HEK293 (cell line): ENCODE measurements at regions not wholly inside any gene's neighbourhood (a gene's known extent, or its start where the extent isn't known, plus 50 kb on each side); places are given as distances from the start of the nearest gene placed in this dataset.
"Not testable (repeated sequence)": the region's sequence is repeated elsewhere in the genome, so short reads cannot be mapped to it uniquely, and the experiment has no call there.

ENCODE experiments used
- CTCF ChIA-PET: fragments of 350-600 bp; formaldehyde crosslinking; extraction: SDS; loops from one replicate; lab custom pipeline; 2021; ENCODE audit warnings: antibody characterized with exemption; lab: Yijun Ruan, JAX
- POLR2A ChIA-PET: fragments of 300-600 bp; formaldehyde crosslinking; extraction: SDS; loops from one replicate; lab custom pipeline; 2020; ENCODE audit warnings: antibody characterized with exemption, inconsistent platforms; lab: Yijun Ruan, JAX
- H3K27ac ChIP-seq: fragments of 200-500 bp; sonication (Bioruptor generic); 2 replicates; pipeline ENCODE4 v1.5.1; 2014; ENCODE audit warnings: low read depth, low read length, control low read depth, inconsistent platforms; ENCODE audit errors: extremely low read depth
- H3K36me3 ChIP-seq, 2 experiments: fragments of 200-500 bp in 1 of 2; sonication (Bioruptor generic) in 1 of 2; 1 replicate in 1 of 2; 2 replicates in 1 of 2; pipeline ENCODE4 v1.5.1; 2014 to 2017; ENCODE audit warnings: inconsistent platforms in 2 of 2, low read length in 2 of 2; ENCODE audit not compliant: control insufficient read depth in 2 of 2, insufficient read depth in 1 of 2
- H3K4me1 ChIP-seq: fragments of 200-500 bp; sonication (Bioruptor generic); 2 replicates; pipeline ENCODE4 v1.5.1; 2014; ENCODE audit warnings: mild to moderate bottlenecking, low read length, inconsistent platforms; ENCODE audit not compliant: control insufficient read depth, insufficient read depth
- H3K4me3 ChIP-seq: 2 replicates; pipeline ENCODE4 v1.5.1; 2011; ENCODE audit warnings: low read depth, mild to moderate bottlenecking, control low read depth, low read length, moderate library complexity
- H3K9me3 ChIP-seq: fragments of 200-500 bp; sonication (Bioruptor generic); 2 replicates; pipeline ENCODE4 v1.5.1; 2014; ENCODE audit warnings: low read depth, low read length, inconsistent platforms; ENCODE audit not compliant: control insufficient read depth, insufficient read depth
- GLI2 ChIP-seq: fragments of 450-650 bp; formaldehyde crosslinking; IDR thresholded peaks from 2 replicates; pipeline ENCODE4; 2017; ENCODE audit warnings: missing biosample characterization, missing genetic modification characterization, low read depth, borderline replicate concordance
- MEIS1 ChIP-seq: sonication (generic); formaldehyde crosslinking; IDR thresholded peaks from 2 replicates; pipeline ENCODE4 v1.8.1; 2022; ENCODE audit warnings: missing genetic modification reagents, mild to moderate bottlenecking, borderline replicate concordance
- PRDM1 ChIP-seq: fragments of 450-650 bp; formaldehyde crosslinking; IDR thresholded peaks from 2 replicates; pipeline ENCODE4; 2016; ENCODE audit warnings: missing biosample characterization, missing genetic modification characterization
- SETDB1 ChIP-seq: IDR thresholded peaks from one replicate; pipeline ENCODE4 v1.6.1; 2017; ENCODE audit warnings: mild to moderate bottlenecking, low read length, moderate library complexity, mixed read lengths; ENCODE audit not compliant: insufficient read length
- WT1 ChIP-seq: fragments of 450-650 bp; formaldehyde crosslinking; IDR thresholded peaks from 2 replicates; pipeline ENCODE4 v1.5.1; 2016; ENCODE audit warnings: missing biosample characterization, missing genetic modification characterization
- ZNF16 ChIP-seq: fragments of 450-650 bp; formaldehyde crosslinking; IDR thresholded peaks from 2 replicates; pipeline ENCODE4 v1.5.1; 2016; ENCODE audit warnings: low read depth, missing biosample characterization, missing genetic modification characterization
- ZNF174 ChIP-seq: fragments of 450-650 bp; formaldehyde crosslinking; IDR thresholded peaks from 2 replicates; pipeline ENCODE4 v1.5.0; 2017; ENCODE audit warnings: missing biosample characterization, mild to moderate bottlenecking, missing genetic modification characterization
- ZNF211 ChIP-seq: fragments of 450-650 bp; formaldehyde crosslinking; IDR thresholded peaks from 2 replicates; pipeline ENCODE4 v1.5.1; 2016; ENCODE audit warnings: low read depth, missing biosample characterization, missing genetic modification characterization
- ZNF433 ChIP-seq: fragments of 450-650 bp; formaldehyde crosslinking; IDR thresholded peaks from 2 replicates; pipeline ENCODE4 v1.5.1; 2016; ENCODE audit warnings: missing biosample characterization, missing genetic modification characterization, low read depth
- ZNF449 ChIP-seq: fragments of 450-650 bp; formaldehyde crosslinking; IDR thresholded peaks from 2 replicates; pipeline ENCODE4 v1.5.1; 2017; ENCODE audit warnings: missing biosample characterization, mild to moderate bottlenecking, missing genetic modification characterization, moderate library complexity
- ZNF473 ChIP-seq: fragments of 450-650 bp; formaldehyde crosslinking; IDR thresholded peaks from 2 replicates; pipeline ENCODE4 v1.5.1; 2017; ENCODE audit warnings: missing biosample characterization, missing genetic modification characterization
- ZNF510 ChIP-seq: fragments of 450-650 bp; formaldehyde crosslinking; IDR thresholded peaks from 2 replicates; pipeline ENCODE4 v1.5.1; 2018; ENCODE audit warnings: mild to moderate bottlenecking, missing genetic modification characterization, missing biosample characterization; ENCODE audit not compliant: insufficient replicate concordance
- ZNF549 ChIP-seq: fragments of 450-650 bp; IDR thresholded peaks from 2 replicates; pipeline ENCODE4 v1.5.1; 2018; ENCODE audit warnings: missing biosample characterization, missing genetic modification characterization, mild to moderate bottlenecking, inconsistent platforms, moderate library complexity
- ZNF623 ChIP-seq: fragments of 450-650 bp; formaldehyde crosslinking; IDR thresholded peaks from 2 replicates; pipeline ENCODE4 v1.5.1; 2016; ENCODE audit warnings: missing biosample characterization, missing genetic modification characterization
- ZNF792 ChIP-seq: fragments of 450-650 bp; formaldehyde crosslinking; IDR thresholded peaks from 2 replicates; pipeline ENCODE4 v1.5.1; 2016; ENCODE audit warnings: missing biosample characterization, missing genetic modification characterization
- TF ChIP-seq, protein P1 (sequence below): fragments of 450-650 bp; formaldehyde crosslinking; IDR thresholded peaks from 2 replicates; pipeline ENCODE4 v1.5.1; 2016; ENCODE audit warnings: missing biosample characterization, missing genetic modification characterization
- TF ChIP-seq, protein P2 (sequence below): fragments of 450-650 bp; formaldehyde crosslinking; IDR thresholded peaks from 2 replicates; pipeline ENCODE4 v1.5.1; 2016; ENCODE audit warnings: missing biosample characterization, missing genetic modification characterization
- TF ChIP-seq, protein P3 (sequence below): fragments of 450-650 bp; formaldehyde crosslinking; IDR thresholded peaks from 2 replicates; pipeline ENCODE4 v1.5.1; 2016; ENCODE audit warnings: missing biosample characterization, missing genetic modification characterization
- TF ChIP-seq, protein P4 (sequence below): fragments of 450-650 bp; formaldehyde crosslinking; IDR thresholded peaks from 2 replicates; pipeline ENCODE4 v1.5.1; 2016; ENCODE audit warnings: missing biosample characterization, missing genetic modification characterization

DNA sequence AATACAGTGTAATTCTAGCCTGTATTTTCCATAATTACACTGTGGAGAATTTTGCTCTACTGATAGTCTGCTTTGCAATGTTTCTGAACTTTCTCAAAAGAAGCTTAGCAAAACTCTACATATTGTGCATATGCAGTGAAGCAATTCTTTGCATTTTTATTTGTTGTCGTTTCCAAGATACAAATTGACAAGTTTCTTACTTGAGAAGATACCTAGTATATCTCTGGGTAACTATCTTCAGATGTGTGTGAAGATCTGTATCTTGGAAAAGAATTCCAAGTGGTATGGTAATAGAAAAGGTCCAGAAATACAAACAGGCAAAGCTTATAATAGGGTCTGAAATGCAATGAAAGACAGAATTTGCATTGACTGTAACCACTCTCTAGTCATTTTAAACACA is 1119.8 kb upstream of the INTU start (continued):
- TF ChIP-seq, protein P1, sequence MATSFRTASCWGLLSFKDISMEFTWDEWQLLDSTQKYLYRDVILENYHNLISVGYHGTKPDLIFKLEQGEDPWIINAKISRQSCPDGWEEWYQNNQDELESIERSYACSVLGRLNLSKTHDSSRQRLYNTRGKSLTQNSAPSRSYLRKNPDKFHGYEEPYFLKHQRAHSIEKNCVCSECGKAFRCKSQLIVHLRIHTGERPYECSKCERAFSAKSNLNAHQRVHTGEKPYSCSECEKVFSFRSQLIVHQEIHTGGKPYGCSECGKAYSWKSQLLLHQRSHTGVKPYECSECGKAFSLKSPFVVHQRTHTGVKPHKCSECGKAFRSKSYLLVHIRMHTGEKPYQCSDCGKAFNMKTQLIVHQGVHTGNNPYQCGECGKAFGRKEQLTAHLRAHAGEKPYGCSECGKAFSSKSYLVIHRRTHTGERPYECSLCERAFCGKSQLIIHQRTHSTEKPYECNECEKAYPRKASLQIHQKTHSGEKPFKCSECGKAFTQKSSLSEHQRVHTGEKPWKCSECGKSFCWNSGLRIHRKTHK = no peak
- TF ChIP-seq GLI2 (tag by site-specific recombination) (no peak), PRDM1 (tag by site-specific recombination) (no peak), ZNF449 (tag by site-specific recombination) (no peak), ZNF623 (tag by site-specific recombination) (no peak), ZNF473 (no peak)
- TF ChIP-seq, protein P2, sequence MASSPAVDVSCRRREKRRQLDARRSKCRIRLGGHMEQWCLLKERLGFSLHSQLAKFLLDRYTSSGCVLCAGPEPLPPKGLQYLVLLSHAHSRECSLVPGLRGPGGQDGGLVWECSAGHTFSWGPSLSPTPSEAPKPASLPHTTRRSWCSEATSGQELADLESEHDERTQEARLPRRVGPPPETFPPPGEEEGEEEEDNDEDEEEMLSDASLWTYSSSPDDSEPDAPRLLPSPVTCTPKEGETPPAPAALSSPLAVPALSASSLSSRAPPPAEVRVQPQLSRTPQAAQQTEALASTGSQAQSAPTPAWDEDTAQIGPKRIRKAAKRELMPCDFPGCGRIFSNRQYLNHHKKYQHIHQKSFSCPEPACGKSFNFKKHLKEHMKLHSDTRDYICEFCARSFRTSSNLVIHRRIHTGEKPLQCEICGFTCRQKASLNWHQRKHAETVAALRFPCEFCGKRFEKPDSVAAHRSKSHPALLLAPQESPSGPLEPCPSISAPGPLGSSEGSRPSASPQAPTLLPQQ (tag by site-specific recombination) = no peak
- TF ChIP-seq, protein P3, sequence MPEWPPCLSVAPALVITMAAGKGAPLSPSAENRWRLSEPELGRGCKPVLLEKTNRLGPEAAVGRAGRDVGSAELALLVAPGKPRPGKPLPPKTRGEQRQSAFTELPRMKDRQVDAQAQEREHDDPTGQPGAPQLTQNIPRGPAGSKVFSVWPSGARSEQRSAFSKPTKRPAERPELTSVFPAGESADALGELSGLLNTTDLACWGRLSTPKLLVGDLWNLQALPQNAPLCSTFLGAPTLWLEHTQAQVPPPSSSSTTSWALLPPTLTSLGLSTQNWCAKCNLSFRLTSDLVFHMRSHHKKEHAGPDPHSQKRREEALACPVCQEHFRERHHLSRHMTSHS (tag by site-specific recombination) = no peak

- ChIA-PET POLR2A (no interaction called here), CTCF (no interaction called here)
- Histone ChIP-seq H3K9me3 (no peaks in the 10 kb centered on the region), H3K4me3 (no peak overlapping the region), H3K36me3 (no peaks in the 10 kb centered on the region), H3K27ac (no peak overlapping the region), H3K4me1 (no peaks in the 10 kb centered on the region)
- no peak for TF ChIP-seq ZNF211
These were observed 1119.2 kb upstream of the INTU start for GRCh38 chr4:126513596-126513995.

GRCh38 chr4:126520731-126521130 is 1112.0 kb upstream of the INTU start:
- ChIA-PET CTCF (interaction anchor here (0.8 kb wide), 1 partner anchor 92 kb away, joined by 4 read pairs; no protein-coding TSS in a partner anchor), POLR2A (no interaction called here)
- Histone ChIP-seq H3K9me3 (no peaks in the 10 kb centered on the region), H3K27ac (no peak overlapping the region), H3K4me1 (no peaks in the 10 kb centered on the region), H3K4me3 (no peak overlapping the region), H3K36me3 (no peaks in the 10 kb centered on the region)
- TF ChIP-seq ZNF433 (no peak), ZNF174 (no peak), WT1 (tag by site-specific recombination) (no peak), MEIS1 (no peak), ZNF510 (no peak), SETDB1 (no peak), ZNF549 (tag by site-specific recombination) (no peak), ZNF16 (tag by site-specific recombination) (no peak), ZNF792 (tag by site-specific recombination) (no peak)
- TF ChIP-seq, protein P4, sequence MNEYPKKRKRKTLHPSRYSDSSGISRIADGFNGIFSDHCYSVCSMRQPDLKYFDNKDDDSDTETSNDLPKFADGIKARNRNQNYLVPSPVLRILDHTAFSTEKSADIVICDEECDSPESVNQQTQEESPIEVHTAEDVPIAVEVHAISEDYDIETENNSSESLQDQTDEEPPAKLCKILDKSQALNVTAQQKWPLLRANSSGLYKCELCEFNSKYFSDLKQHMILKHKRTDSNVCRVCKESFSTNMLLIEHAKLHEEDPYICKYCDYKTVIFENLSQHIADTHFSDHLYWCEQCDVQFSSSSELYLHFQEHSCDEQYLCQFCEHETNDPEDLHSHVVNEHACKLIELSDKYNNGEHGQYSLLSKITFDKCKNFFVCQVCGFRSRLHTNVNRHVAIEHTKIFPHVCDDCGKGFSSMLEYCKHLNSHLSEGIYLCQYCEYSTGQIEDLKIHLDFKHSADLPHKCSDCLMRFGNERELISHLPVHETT (tag by site-specific recombination) = no peak
- TF ChIP-seq, all 188 proteins: peak for 0

- H3K4me1 ChIP-seq, H3K27ac ChIP-seq, H3K9me3 ChIP-seq, CTCF ChIA-PET, H3K36me3 ChIP-seq, POLR2A ChIA-PET, H3K4me3 ChIP-seq: not testable (repeated sequence)
These were observed 1107.4 kb upstream of the INTU start for GRCh38 chr4:126525400-126525799.
